ENCODE measurements at regions not wholly inside any gene's neighbourhood (a gene's known extent, or its start where the extent isn't known, plus 50 kb on each side); places are given as distances from the start of the nearest gene placed in this dataset.

- H3K36me3 ChIP-seq: no peaks in the 10 kb centered on the region
- Mint-ChIP-seq H3K27me3 (ENCODE audit: insufficient read depth, low read depth) (peaks cover 3% of the 10 kb centered on the region), H3K9me3 (peaks cover 22% of the 10 kb centered on the region), H3K36me3 (peaks cover 3% of the 10 kb centered on the region), H3K4me3 (no peak overlapping the region), H3K4me1 (peaks cover 8% of the 10 kb centered on the region), H3K27ac (peak overlapping the region; percentile 9)
- H3K4me1 ChIP-seq: peaks cover 2% of the 10 kb centered on the region
- no peak overlapping the region for H3K27ac ChIP-seq
- H3K9me3 ChIP-seq (ENCODE audit: low read depth): no peaks in the 10 kb centered on the region
- no peak overlapping the region for H2AFZ ChIP-seq (replicated peaks)
- no peaks in the 10 kb centered on the region for H4K20me1 ChIP-seq (ENCODE audit: low read depth)
- H3K4me3 ChIP-seq: no peak overlapping the region
- DNase-seq (ENCODE audit: low spot score): no peak
- peaks cover 4% of the 10 kb centered on the region for H3K27me3 ChIP-seq
- no peak overlapping the region for H3K4me2 ChIP-seq
- no peaks in the 10 kb centered on the region for H3K79me2 ChIP-seq (ENCODE audit: low read depth)
- TF ChIP-seq, protein P1, sequence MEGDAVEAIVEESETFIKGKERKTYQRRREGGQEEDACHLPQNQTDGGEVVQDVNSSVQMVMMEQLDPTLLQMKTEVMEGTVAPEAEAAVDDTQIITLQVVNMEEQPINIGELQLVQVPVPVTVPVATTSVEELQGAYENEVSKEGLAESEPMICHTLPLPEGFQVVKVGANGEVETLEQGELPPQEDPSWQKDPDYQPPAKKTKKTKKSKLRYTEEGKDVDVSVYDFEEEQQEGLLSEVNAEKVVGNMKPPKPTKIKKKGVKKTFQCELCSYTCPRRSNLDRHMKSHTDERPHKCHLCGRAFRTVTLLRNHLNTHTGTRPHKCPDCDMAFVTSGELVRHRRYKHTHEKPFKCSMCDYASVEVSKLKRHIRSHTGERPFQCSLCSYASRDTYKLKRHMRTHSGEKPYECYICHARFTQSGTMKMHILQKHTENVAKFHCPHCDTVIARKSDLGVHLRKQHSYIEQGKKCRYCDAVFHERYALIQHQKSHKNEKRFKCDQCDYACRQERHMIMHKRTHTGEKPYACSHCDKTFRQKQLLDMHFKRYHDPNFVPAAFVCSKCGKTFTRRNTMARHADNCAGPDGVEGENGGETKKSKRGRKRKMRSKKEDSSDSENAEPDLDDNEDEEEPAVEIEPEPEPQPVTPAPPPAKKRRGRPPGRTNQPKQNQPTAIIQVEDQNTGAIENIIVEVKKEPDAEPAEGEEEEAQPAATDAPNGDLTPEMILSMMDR (IDR thresholded peaks at IDR 0.05): no peak
- TF ChIP-seq EZH2phosphoT487 (IDR thresholded peaks at IDR 0.05) (no peak), EZH2 (IDR thresholded peaks at IDR 0.05) (no peak)
- no peak overlapping the region for H3K9ac ChIP-seq
- no peaks in the 10 kb centered on the region for H3F3A ChIP-seq (ENCODE audit: low read depth)
Measured at GRCh38 chr13:111503905-111504695, 183.7 kb downstream of the TEX29 start.

DNA sequence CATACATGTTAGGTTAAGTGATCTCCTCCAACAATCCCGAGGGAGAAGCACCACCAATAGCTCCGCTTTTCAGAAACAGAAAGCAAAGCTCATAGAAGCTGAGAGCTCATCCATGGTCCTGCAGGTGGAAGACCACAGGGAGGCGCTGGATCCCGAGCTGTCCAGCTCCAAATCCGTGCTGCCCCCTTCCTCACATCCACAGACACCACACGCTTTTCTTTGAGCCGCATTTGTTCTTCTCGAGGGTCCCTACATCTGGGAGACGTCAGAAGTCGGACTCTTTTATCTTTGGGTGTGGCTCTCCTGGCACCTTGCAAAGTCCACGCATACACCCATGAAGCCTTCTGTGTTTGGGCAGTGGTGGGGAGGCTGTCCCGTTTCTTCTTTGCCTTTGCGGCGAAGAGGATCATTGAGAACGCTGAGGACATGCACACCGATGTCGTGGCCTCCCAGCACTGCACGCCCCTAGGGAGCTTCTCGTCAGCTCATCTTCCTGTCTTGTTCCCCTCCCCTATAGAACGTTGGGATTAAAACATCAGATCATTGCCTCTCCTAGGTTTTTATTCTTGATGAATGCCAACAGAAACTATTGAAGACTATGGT lies 184.8 kb downstream of the TEX29 start:
- peaks cover 18% of the 10 kb centered on the region for H3K9me3 Mint-ChIP-seq
- H3K4me1 ChIP-seq: peaks cover 4% of the 10 kb centered on the region
- no peaks in the 10 kb centered on the region for H4K20me1 ChIP-seq (ENCODE audit: low read depth)
- no peak overlapping the region for H2AFZ ChIP-seq (replicated peaks)
- peak; percentile 87 for DNase-seq (ENCODE audit: low spot score)
- H3K36me3 ChIP-seq: no peaks in the 10 kb centered on the region
- peaks cover 3% of the 10 kb centered on the region for H3K36me3 Mint-ChIP-seq
- H3K4me3 ChIP-seq: no peak overlapping the region
- H3K27ac Mint-ChIP-seq: no peak overlapping the region
- no peak for TF ChIP-seq EZH2 (IDR thresholded peaks at IDR 0.05)
- TF ChIP-seq, protein P1 (IDR thresholded peaks at IDR 0.05): peak; percentile 89
- H3K27me3 ChIP-seq: peaks cover 4% of the 10 kb centered on the region
- H3K4me3 Mint-ChIP-seq: no peak overlapping the region
- H3K9me3 ChIP-seq (ENCODE audit: low read depth): no peaks in the 10 kb centered on the region
- no peaks in the 10 kb centered on the region for H3F3A ChIP-seq (ENCODE audit: low read depth)
- no peak overlapping the region for H3K27ac ChIP-seq
- H3K4me2 ChIP-seq: no peak overlapping the region
- peaks cover 3% of the 10 kb centered on the region for H3K27me3 Mint-ChIP-seq (ENCODE audit: insufficient read depth, low read depth)
- H3K9ac ChIP-seq: no peak overlapping the region
- H3K4me1 Mint-ChIP-seq: peaks cover 8% of the 10 kb centered on the region
- no peaks in the 10 kb centered on the region for H3K79me2 ChIP-seq (ENCODE audit: low read depth)

GRCh38 chr13:111506125-111506524 lies 185.7 kb downstream of the TEX29 start:
- Histone ChIP-seq H2AFZ (replicated peaks) (no peak overlapping the region), H3K4me2 (no peak overlapping the region), H3K4me1 (peaks cover 4% of the 10 kb centered on the region), H3K36me3 (no peaks in the 10 kb centered on the region), H3K9me3 (ENCODE audit: low read depth) (no peaks in the 10 kb centered on the region), H3K4me3 (no peak overlapping the region), H3K9ac (no peak overlapping the region), H3K79me2 (ENCODE audit: low read depth) (no peaks in the 10 kb centered on the region), H3F3A (ENCODE audit: low read depth) (no peaks in the 10 kb centered on the region), H3K27me3 (peaks cover 4% of the 10 kb centered on the region), H3K27ac (no peak overlapping the region), H4K20me1 (ENCODE audit: low read depth) (no peaks in the 10 kb centered on the region)
- Mint-ChIP-seq H3K9me3 (peaks cover 14% of the 10 kb centered on the region), H3K4me3 (no peak overlapping the region), H3K36me3 (peaks cover 3% of the 10 kb centered on the region), H3K27me3 (ENCODE audit: insufficient read depth, low read depth) (peaks cover 3% of the 10 kb centered on the region), H3K4me1 (peaks cover 8% of the 10 kb centered on the region), H3K27ac (no peak overlapping the region)
- TF ChIP-seq, protein P1 (IDR thresholded peaks at IDR 0.05): no peak
- TF ChIP-seq EZH2phosphoT487 (IDR thresholded peaks at IDR 0.05) (no peak), EZH2 (IDR thresholded peaks at IDR 0.05) (no peak)
- DNase-seq (ENCODE audit: low spot score): no peak
